KMS-11 (cell line): ENCODE measurements at regions not wholly inside any gene's neighbourhood (a gene's known extent, or its start where the extent isn't known, plus 50 kb on each side); places are given as distances from the start of the nearest gene placed in this dataset.

Experiments
- H2AFZ ChIP-seq: fragments of 200-600 bp; sonication (generic); 2 replicates; pipeline ENCODE4 v1.6.1; 2016; ENCODE audit warnings: antibody characterized with exemption, mixed run types, low read depth
- H3K27ac ChIP-seq: fragments of 200-600 bp; sonication (generic); 2 replicates; pipeline ENCODE4 v1.6.1; 2016; ENCODE audit warnings: mild to moderate bottlenecking, mixed run types
- H3K27me3 ChIP-seq: fragments of 200-600 bp; sonication (generic); 2 replicates; pipeline ENCODE4 v1.6.1; 2017; ENCODE audit warnings: mild to moderate bottlenecking, low read depth, mixed run types, moderate library complexity; ENCODE audit not compliant: insufficient read depth
- H3K36me3 ChIP-seq: fragments of 200-600 bp; sonication (generic); 2 replicates; pipeline ENCODE4 v1.6.1; 2017; ENCODE audit warnings: mild to moderate bottlenecking, mixed run types; ENCODE audit not compliant: insufficient read depth
- H3K4me1 ChIP-seq: fragments of 200-600 bp; sonication (generic); 2 replicates; pipeline ENCODE4 v1.6.1; 2016; ENCODE audit warnings: mild to moderate bottlenecking, low read depth, mixed run types; ENCODE audit not compliant: poor library complexity, severe bottlenecking
- H3K4me2 ChIP-seq: fragments of 200-600 bp; sonication (generic); 2 replicates; pipeline ENCODE4 v1.7.0; 2016; ENCODE audit warnings: mild to moderate bottlenecking, mixed run types
- H3K4me3 ChIP-seq: fragments of 200-600 bp; sonication (generic); IDR thresholded peaks from 2 replicates; pipeline ENCODE4 v1.6.1; 2017; ENCODE audit warnings: low read depth, low read length, mixed read lengths; ENCODE audit not compliant: insufficient read depth
- H3K79me2 ChIP-seq: fragments of 200-600 bp; sonication (generic); 2 replicates; pipeline ENCODE4 v1.6.1; 2016; ENCODE audit warnings: low read depth, mixed run types; ENCODE audit not compliant: insufficient read depth
- H3K9ac ChIP-seq: fragments of 200-600 bp; sonication (generic); 2 replicates; pipeline ENCODE4 v1.6.1; 2016; ENCODE audit warnings: mild to moderate bottlenecking, mixed run types
- H4K20me1 ChIP-seq: fragments of 200-600 bp; sonication (generic); 2 replicates; pipeline ENCODE4 v1.6.1; 2016; ENCODE audit warnings: mild to moderate bottlenecking, mixed run types; ENCODE audit not compliant: insufficient read depth
- CTCF ChIP-seq: fragments of 200-600 bp; sonication (generic); conservative IDR thresholded peaks from 2 replicates; pipeline ENCODE4 v1.6.1; 2017; ENCODE audit warnings: low read depth, mild to moderate bottlenecking, antibody characterized with exemption, low read length, moderate library complexity, mixed read lengths

- H3K27me3 ChIP-seq, result no peaks in the 10 kb centered on the region
- no peak overlapping the region for H2AFZ ChIP-seq
- H3K4me1 ChIP-seq, result no peaks in the 10 kb centered on the region
- H4K20me1 ChIP-seq, result no peaks in the 10 kb centered on the region
- no peaks in the 10 kb centered on the region for H3K79me2 ChIP-seq
- no peak for TF ChIP-seq CTCF
- H3K4me2 ChIP-seq, result no peak overlapping the region
- H3K36me3 ChIP-seq, result no peaks in the 10 kb centered on the region
- no peak overlapping the region for H3K4me3 ChIP-seq
- H3K27ac ChIP-seq, result no peak overlapping the region
- no peak overlapping the region for H3K9ac ChIP-seq
Observed at GRCh38 chr13:26465954-26466353, 91.5 kb upstream of the WASF3 start.

GRCh38 chr13:26468265-26468801 lies 89.2 kb upstream of the WASF3 start:
- Histone ChIP-seq H3K27me3 (no peaks in the 10 kb centered on the region), H3K27ac (no peak overlapping the region), H3K79me2 (no peaks in the 10 kb centered on the region), H3K36me3 (no peaks in the 10 kb centered on the region), H3K9ac (no peak overlapping the region), H3K4me2 (no peak overlapping the region), H2AFZ (no peak overlapping the region), H4K20me1 (no peaks in the 10 kb centered on the region), H3K4me3 (no peak overlapping the region), H3K4me1 (no peaks in the 10 kb centered on the region)
- no peak for TF ChIP-seq CTCF

GRCh38 chr13:26469602-26470001 lies 87.9 kb upstream of the WASF3 start:
- H3K4me1 ChIP-seq, result no peaks in the 10 kb centered on the region
- no peak overlapping the region for H3K4me3 ChIP-seq
- H3K4me2 ChIP-seq, result no peak overlapping the region
- no peak overlapping the region for H2AFZ ChIP-seq
- H3K79me2 ChIP-seq, result no peaks in the 10 kb centered on the region
- H3K36me3 ChIP-seq, result no peaks in the 10 kb centered on the region
- no peak for TF ChIP-seq CTCF
- H3K27ac ChIP-seq, result no peak overlapping the region
- H3K9ac ChIP-seq, result no peak overlapping the region
- no peaks in the 10 kb centered on the region for H4K20me1 ChIP-seq
- no peaks in the 10 kb centered on the region for H3K27me3 ChIP-seq

- H3K27ac ChIP-seq, result no peak overlapping the region
- no peak overlapping the region for H3K4me2 ChIP-seq
- H2AFZ ChIP-seq, result no peak overlapping the region
- no peak overlapping the region for H3K9ac ChIP-seq
- H3K36me3 ChIP-seq, result no peaks in the 10 kb centered on the region
- no peak for TF ChIP-seq CTCF
- no peaks in the 10 kb centered on the region for H4K20me1 ChIP-seq
- H3K4me1 ChIP-seq, result no peaks in the 10 kb centered on the region
- H3K27me3 ChIP-seq, result no peaks in the 10 kb centered on the region
- H3K4me3 ChIP-seq, result no peak overlapping the region
- H3K79me2 ChIP-seq, result no peaks in the 10 kb centered on the region
Observed at GRCh38 chr13:26471807-26472206, 85.7 kb upstream of the WASF3 start.
